ENCODE measurements at regions not wholly inside any gene's neighbourhood (a gene's known extent, or its start where the extent isn't known, plus 50 kb on each side); places are given as distances from the start of the nearest gene placed in this dataset.
"Not testable (repeated sequence)": the region's sequence is repeated elsewhere in the genome, so short reads cannot be mapped to it uniquely, and the experiment has no call there.

DNA sequence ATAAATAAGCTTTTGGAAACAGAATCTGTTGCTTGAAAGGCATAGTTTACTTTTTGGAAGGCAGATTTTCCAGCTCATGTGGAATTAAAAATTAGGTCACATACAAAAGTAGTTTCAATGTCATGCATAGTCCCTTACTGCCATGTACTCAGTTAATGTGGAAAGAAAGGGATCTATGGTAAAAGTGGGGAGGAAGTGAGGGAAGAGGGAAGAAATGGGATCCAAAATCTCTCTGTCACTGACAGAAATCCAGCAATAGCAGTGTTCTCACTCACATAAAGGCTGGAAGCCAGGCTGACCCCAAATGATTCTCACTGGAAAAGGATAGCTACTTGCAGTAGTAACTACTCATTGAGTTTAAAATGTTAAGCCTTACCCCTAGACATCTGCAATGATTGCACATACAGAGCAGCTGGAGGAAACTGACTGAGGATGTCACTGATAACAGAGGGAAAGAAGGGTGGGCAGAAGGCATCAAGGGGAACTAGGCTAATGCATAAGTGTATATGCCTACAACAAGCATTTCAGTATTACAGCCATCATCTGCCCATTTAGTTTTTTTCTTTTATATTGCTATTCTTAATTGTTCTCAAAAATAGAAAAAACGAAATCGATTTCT lies 445.6 kb downstream of the FAT4 start:
- no peak for DNase-seq

DNA sequence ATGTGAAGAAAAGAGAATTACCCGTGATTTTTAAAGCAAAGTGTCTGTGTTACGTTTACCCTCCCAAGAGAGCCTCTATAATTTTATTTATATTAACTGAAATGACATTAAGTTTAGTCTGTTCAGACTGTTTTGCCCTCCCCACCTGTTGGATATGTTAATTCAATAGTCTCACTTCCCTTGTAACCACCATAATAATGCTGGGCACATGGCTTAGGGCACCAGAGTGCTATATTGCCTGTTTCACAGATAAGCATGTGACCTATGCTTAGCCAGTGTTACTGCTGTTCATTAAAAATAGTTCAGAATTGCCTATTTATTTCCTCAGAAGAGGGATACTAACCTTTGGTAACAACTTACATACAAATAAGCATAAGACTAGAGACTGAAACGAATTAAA lies 446.2 kb downstream of the FAT4 start:
- no peak for DNase-seq

- DNase-seq = no peak
Observed at GRCh38 chr4:125762537-125762936, 447.8 kb downstream of the FAT4 start.

GRCh38 chr4:125765941-125766340 lies 451.2 kb downstream of the FAT4 start:
- no peak for DNase-seq

GRCh38 chr4:125770814-125771398 lies 456.2 kb downstream of the FAT4 start:
- no peak for DNase-seq

DNA sequence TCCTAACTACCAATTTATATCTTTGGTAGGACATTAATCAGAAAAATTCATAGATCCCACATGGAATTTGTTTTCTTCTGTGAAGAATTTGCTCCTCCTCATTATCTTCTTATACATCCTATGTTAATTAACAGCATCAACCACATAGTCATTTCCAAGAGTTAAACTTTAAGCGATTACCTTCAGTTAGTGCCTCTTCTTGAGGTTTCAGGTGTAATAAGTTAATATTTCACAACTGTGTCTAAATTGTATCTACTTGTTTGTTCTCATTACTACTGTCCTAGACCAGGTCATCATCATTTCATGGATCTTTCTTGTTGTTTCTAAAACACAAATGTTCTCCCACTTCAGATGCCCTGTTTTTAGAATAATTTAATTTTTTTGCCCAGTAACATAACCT lies 457.9 kb downstream of the FAT4 start:
- no peak for DNase-seq

DNA sequence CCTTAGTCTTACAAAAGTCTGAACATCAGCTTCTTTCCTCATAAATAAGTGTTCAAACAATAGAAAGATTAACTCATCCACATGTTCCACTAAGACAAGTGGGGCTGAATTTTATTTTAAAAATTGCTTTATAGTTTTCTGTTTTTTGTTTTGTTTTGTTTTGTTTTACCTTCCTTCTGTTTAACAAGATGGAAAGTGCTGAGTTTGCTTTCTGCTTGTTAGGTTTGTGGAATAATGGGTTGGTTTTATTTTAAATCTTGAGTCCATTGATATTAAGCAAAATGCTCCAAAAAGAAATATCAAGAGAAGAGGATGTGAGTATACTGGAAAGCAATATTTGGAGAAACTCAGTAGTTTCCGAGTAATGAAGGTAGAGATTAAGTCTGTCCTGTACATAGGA lies 458.7 kb downstream of the FAT4 start:
- no peak for DNase-seq

DNA sequence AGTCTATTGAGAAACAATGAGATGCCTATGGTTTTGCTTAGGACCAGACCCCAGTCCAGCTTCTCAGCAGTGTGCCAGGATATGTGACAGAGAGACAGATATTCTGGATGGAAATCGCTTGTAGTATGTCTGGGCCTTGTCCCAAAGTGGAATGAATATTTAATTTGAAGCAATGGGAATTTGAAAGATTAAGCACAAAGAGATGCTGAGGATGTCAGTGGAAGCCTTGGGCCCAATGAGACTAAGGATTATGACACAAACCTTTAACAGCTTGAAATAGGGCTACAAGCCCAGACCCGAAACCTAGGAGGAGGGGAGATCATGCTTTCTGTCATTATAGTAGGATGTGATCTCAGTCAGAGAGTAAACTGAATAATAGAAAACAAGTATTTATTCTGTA lies 459.2 kb downstream of the FAT4 start:
- no peak for DNase-seq

GRCh38 chr4:125776146-125776545 lies 461.4 kb downstream of the FAT4 start:
- no peak for DNase-seq

DNA sequence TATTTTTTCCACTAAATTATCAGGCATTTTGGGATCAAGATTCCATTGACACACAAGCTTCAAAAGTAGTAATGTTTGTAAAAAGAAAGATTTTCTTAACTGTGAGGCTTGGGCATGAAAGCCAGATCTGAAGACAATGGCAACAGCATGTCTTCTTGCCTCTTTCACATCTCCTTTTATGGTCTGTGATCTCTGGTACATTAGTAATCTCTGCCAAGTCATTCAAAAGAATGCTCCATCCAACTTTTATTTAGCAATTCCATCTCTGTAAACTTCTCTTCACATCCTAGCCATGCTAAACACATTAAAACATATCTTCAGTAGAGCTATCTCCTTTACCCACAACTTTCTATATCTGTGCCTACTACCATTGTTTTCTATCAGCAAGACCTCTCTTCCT lies 465.4 kb downstream of the FAT4 start:
- DNase-seq = no peak

DNA sequence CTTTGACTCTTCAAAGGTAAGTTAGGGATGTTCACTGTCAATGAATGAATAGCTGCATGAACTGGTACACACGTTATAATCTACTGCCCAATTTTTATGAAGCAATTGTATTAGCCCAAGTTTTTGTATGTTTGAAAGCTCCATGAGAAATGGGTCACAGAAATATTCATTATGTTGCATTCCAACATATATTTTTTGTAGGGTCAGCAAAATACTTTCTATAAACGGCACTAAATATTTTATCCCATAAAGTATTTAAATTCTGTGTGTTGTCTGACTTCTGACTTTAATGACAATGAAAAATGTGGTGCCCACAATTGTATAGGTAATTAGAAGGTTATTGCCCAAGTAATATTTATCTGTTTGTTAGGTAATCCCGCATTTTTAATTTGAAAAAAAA lies 466.0 kb downstream of the FAT4 start:
- DNase-seq = no peak

DNA sequence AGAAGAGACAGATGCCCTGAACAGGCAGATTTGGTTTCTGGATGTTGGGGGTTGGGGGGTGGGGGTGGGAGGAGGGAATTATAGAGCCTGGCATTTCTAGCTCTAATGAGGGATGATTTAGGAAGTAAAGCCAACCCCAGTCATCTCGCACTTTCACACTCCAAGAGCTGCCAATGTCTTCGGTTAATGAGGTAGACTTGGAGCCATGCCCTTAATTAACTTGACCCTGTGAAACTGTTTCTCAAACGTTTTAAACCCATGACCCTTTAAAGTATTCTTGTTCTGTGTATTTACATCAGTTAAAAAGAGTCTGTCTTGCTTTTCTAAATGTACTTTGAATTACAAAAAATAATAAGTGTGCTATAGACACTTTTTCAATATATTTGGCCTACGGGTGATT lies 466.9 kb downstream of the FAT4 start:
- DNase-seq = no peak

- DNase-seq = no peak
Observed at GRCh38 chr4:125784741-125785140, 470.0 kb downstream of the FAT4 start.

- no peak for DNase-seq
Observed at GRCh38 chr4:125787707-125788106, 473.0 kb downstream of the FAT4 start.

GRCh38 chr4:125789023-125789422 lies 474.3 kb downstream of the FAT4 start:
- DNase-seq = no peak

GRCh38 chr4:125791896-125792295 lies 477.1 kb downstream of the FAT4 start:
- no peak for DNase-seq

GRCh38 chr4:125794989-125795388 lies 480.2 kb downstream of the FAT4 start:
- no peak for DNase-seq

DNA sequence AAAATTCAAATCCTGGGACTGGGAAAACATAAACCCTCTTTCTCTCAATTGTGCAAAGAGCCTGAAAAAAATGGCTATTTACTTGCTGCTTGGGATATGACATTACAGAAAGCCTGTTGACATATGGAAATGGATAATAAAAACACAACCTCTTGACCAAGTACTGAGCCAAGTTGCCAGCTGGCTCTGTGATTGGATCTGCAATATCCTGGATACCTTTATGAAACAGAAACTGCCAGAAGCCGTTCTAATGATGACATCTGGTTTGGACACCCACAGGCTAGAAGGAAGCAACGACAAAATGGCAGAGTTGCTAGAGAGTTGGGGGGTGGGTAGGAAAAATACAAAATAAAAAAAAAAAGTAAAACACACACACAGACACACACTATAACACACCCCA lies 481.4 kb downstream of the FAT4 start:
- DNase-seq = no peak

DNA sequence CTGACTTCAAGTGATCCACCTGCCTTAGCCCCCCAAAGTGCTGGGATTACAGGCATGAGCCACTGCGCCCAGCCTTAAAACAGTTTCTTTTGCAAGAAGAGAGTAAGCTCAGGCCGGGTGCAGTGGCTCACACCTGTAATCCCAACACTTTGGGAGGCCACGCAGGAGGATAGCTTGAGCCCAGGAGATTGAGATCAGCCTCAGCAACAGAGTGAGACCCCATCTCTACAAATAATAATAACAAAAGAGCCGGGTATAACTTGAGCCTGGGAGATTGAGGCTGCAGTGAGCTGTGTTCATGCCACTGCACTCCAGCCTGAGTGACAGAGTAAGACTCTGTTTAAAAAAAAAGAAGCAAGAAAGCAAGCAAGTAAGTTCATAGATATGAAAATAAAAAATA lies 482.9 kb downstream of the FAT4 start:
- not testable (repeated sequence) for DNase-seq

DNA sequence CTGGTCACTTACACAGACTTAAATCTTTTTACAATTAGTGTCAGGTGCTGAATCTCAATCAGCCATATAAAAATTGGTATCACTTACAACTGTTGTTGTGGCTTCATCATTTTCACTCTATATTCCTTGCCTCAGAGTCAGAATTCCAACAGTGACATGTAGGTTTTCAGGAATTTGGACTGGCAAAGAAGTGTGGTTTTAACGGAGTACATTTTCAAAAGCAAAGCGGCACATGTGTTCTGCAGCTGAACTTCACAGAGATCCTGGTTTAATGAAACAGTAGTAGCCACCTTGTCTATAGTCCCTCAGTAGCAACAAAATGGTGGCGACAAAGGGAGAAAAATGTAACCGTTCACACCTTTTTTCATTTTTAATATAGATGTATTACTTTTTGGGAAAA lies 486.6 kb downstream of the FAT4 start:
- no peak for DNase-seq

DNA sequence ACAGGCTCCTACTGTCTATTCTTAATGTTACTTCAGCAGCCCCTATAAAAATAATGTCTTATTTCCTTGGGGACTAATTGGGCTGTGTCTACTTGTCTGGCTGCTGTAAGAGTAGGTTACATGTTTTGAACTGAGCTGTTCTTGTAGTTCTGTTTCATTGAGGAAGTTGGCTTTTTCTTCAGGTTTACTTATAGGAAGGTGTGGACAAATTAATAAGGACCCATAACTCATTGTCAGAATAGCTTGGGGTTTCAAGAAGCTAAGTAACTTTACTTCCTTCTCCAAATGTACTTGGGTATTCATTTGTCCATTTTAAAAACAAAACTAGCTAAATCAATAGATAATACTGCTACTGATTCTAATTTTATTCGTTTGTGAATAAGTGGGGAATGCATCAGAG lies 487.2 kb downstream of the FAT4 start:
- no peak for DNase-seq

GRCh38 chr4:125808022-125808421 lies 493.3 kb downstream of the FAT4 start:
- no peak for DNase-seq

DNA sequence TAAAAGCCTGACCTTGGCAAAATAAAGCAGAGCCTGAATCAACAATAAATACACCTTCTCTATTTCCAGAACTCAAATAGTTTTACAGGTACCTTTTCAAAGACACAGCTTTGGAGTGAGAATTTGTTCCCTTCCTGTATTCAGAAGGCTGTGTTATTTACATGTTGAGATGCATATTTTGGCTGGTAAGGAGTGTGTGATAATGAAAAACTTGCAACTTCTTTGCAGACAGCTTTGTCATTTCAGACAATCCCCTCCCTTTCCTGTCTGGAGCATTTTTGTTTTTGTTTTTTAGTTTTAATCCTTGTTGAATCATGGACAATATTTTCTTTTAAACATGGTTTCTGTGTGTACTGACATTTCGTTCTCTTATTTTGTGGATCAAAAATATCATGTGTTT lies 493.8 kb downstream of the FAT4 start:
- DNase-seq = no peak

GRCh38 chr4:125811892-125812291 lies 497.1 kb downstream of the FAT4 start:
- no peak for DNase-seq

All from suppressor macrophage treated with lipopolysaccharide for 1 hour (primary cell).